DMS79 (cell line): ENCODE measurements at regions not wholly inside any gene's neighbourhood (a gene's known extent, or its start where the extent isn't known, plus 50 kb on each side); places are given as distances from the start of the nearest gene placed in this dataset.
"Not testable (repeated sequence)": the region's sequence is repeated elsewhere in the genome, so short reads cannot be mapped to it uniquely, and the experiment has no call there.

Experiments used
- DNase-seq: peaks from one replicate; lab custom pipeline; 2025; lab: John Stamatoyannopoulos, UW

- DNase-seq, result no peak
Measured at GRCh38 chr2:220347626-220348025, 720.2 kb downstream of the SLC4A3 start.

- no peak for DNase-seq
Measured at GRCh38 chr2:220348206-220348605, 720.8 kb downstream of the SLC4A3 start.

- DNase-seq, result no peak
Measured at GRCh38 chr2:220353897-220354296, 726.5 kb downstream of the SLC4A3 start.

GRCh38 chr2:220356076-220356475 is 728.6 kb downstream of the SLC4A3 start:
- DNase-seq, result peak; percentile 3

- DNase-seq, result no peak
Measured at GRCh38 chr2:220365023-220365422, 737.6 kb downstream of the SLC4A3 start.

- DNase-seq, result no peak
Measured at GRCh38 chr2:220366765-220367164, 739.3 kb downstream of the SLC4A3 start.

GRCh38 chr2:220370764-220371163 is 743.3 kb downstream of the SLC4A3 start:
- DNase-seq, result no peak

GRCh38 chr2:220371211-220371610 is 743.8 kb downstream of the SLC4A3 start:
- DNase-seq, result no peak

- DNase-seq, result no peak
Measured at GRCh38 chr2:220373878-220374277, 746.4 kb downstream of the SLC4A3 start.

GRCh38 chr2:220374282-220374681 is 746.9 kb downstream of the SLC4A3 start:
- no peak for DNase-seq

- no peak for DNase-seq
Measured at GRCh38 chr2:220377482-220378155, 750.2 kb downstream of the SLC4A3 start.

GRCh38 chr2:220387758-220388157 is 760.3 kb downstream of the SLC4A3 start:
- DNase-seq, result not testable (repeated sequence)

- no peak for DNase-seq
Measured at GRCh38 chr2:220393711-220394110, 766.3 kb downstream of the SLC4A3 start.

- peak; percentile 25 for DNase-seq
Measured at GRCh38 chr2:220394433-220394832, 767.0 kb downstream of the SLC4A3 start.

GRCh38 chr2:220396287-220396686 is 768.9 kb downstream of the SLC4A3 start:
- DNase-seq, result no peak

- DNase-seq, result no peak
Measured at GRCh38 chr2:220410296-220410695, 782.9 kb downstream of the SLC4A3 start.

GRCh38 chr2:220417503-220417902 is 790.1 kb downstream of the SLC4A3 start:
- DNase-seq, result no peak

GRCh38 chr2:220419647-220420046 is 792.2 kb downstream of the SLC4A3 start:
- no peak for DNase-seq

GRCh38 chr2:220420820-220421219 is 793.4 kb downstream of the SLC4A3 start:
- DNase-seq, result no peak

- no peak for DNase-seq
Measured at GRCh38 chr2:220422676-220423075, 795.2 kb downstream of the SLC4A3 start.

GRCh38 chr2:220424561-220424960 is 797.1 kb downstream of the SLC4A3 start:
- DNase-seq, result no peak

- no peak for DNase-seq
Measured at GRCh38 chr2:220432645-220433044, 805.2 kb downstream of the SLC4A3 start.

GRCh38 chr2:220433131-220433530 is 805.7 kb downstream of the SLC4A3 start:
- DNase-seq, result no peak

GRCh38 chr2:220434385-220434784 is 807.0 kb downstream of the SLC4A3 start:
- DNase-seq, result no peak
